NCI-H1048 (cell line): ENCODE measurements at regions not wholly inside any gene's neighbourhood (a gene's known extent, or its start where the extent isn't known, plus 50 kb on each side); places are given as distances from the start of the nearest gene placed in this dataset.
"Not testable (repeated sequence)": the region's sequence is repeated elsewhere in the genome, so short reads cannot be mapped to it uniquely, and the experiment has no call there.

ENCODE experiments used
- DNase-seq: peaks from one replicate; lab custom pipeline; 2025; lab: John Stamatoyannopoulos, UW

- not testable (repeated sequence) for DNase-seq
These were observed 125.5 kb downstream of the ZNF486 start for GRCh38 chr19:20292520-20292919.

GRCh38 chr19:20289186-20289585 is 122.2 kb downstream of the ZNF486 start:
- no peak for DNase-seq

GRCh38 chr19:20287070-20287469 is 120.1 kb downstream of the ZNF486 start:
- DNase-seq = no peak

GRCh38 chr19:20285876-20286275 is 118.9 kb downstream of the ZNF486 start:
- not testable (repeated sequence) for DNase-seq

GRCh38 chr19:20279516-20279915 is 112.5 kb downstream of the ZNF486 start:
- DNase-seq = no peak

- DNase-seq = no peak
These were observed 111.3 kb downstream of the ZNF486 start for GRCh38 chr19:20278342-20278741.

GRCh38 chr19:20276732-20277082 is 109.7 kb downstream of the ZNF486 start:
- DNase-seq = not testable (repeated sequence)

- no peak for DNase-seq
These were observed 109.2 kb downstream of the ZNF486 start for GRCh38 chr19:20276011-20276731.

- DNase-seq = no peak
These were observed 107.0 kb downstream of the ZNF486 start for GRCh38 chr19:20273951-20274570.

- no peak for DNase-seq
These were observed 106.4 kb downstream of the ZNF486 start for GRCh38 chr19:20273376-20273775.

- DNase-seq = not testable (repeated sequence)
These were observed 105.6 kb downstream of the ZNF486 start for GRCh38 chr19:20272627-20273010.

- DNase-seq = not testable (repeated sequence)
These were observed 105.1 kb downstream of the ZNF486 start for GRCh38 chr19:20271927-20272626.

- DNase-seq = no peak
These were observed 104.4 kb downstream of the ZNF486 start for GRCh38 chr19:20271215-20271926.

GRCh38 chr19:20269461-20269860 is 102.4 kb downstream of the ZNF486 start:
- DNase-seq = no peak

GRCh38 chr19:20261513-20261912 is 94.5 kb downstream of the ZNF486 start:
- DNase-seq = not testable (repeated sequence)

- not testable (repeated sequence) for DNase-seq
These were observed 93.7 kb downstream of the ZNF486 start for GRCh38 chr19:20260738-20261137.

- DNase-seq = no peak
These were observed 92.6 kb downstream of the ZNF486 start for GRCh38 chr19:20259615-20260014.

- DNase-seq = no peak
These were observed 89.6 kb downstream of the ZNF486 start for GRCh38 chr19:20256606-20257005.

- DNase-seq = no peak
These were observed 87.1 kb downstream of the ZNF486 start for GRCh38 chr19:20254121-20254520.

- DNase-seq = no peak
These were observed 85.6 kb downstream of the ZNF486 start for GRCh38 chr19:20252613-20253012.

GRCh38 chr19:20250627-20251026 is 83.6 kb downstream of the ZNF486 start:
- no peak for DNase-seq

- DNase-seq = no peak
These were observed 83.1 kb downstream of the ZNF486 start for GRCh38 chr19:20250121-20250520.
